ENCODE measurements at regions not wholly inside any gene's neighbourhood (a gene's known extent, or its start where the extent isn't known, plus 50 kb on each side); places are given as distances from the start of the nearest gene placed in this dataset.
"Not testable (repeated sequence)": the region's sequence is repeated elsewhere in the genome, so short reads cannot be mapped to it uniquely, and the experiment has no call there.

DNA sequence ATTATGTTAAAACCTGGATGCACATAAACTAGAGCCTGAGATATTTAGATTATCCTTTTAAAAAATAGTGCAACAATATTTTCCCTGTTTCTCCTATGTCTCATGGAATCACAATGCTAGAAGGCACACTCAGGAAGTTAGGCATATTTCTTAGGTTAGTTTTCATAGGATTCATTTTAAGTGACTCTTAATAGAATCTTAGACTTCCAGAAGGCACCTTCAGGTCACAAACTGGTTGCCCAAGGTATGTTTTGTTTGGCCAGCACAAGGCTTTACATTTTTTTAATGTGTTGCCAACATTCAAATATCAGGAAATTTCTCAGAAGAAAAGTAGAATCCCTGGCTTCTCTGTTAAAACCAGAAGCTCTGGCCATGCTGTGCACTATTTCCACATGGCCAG, 129.3 kb downstream of the LNPK start:
- intact Hi-C loops (cut with DNase I): no loop called here
- no peak for DNase-seq
- ATAC-seq: no peak

- intact Hi-C loops (cut with DNase I): no loop called here
- DNase-seq (no peak), ATAC-seq (peak in 1 of 2 donors; percentile 34)
Observed at GRCh38 chr2:175872005-175872348, 130.1 kb downstream of the LNPK start.

GRCh38 chr2:175871331-175872004, 130.6 kb downstream of the LNPK start:
- ATAC-seq (no peak), DNase-seq (no peak)
- intact Hi-C loops (cut with DNase I): no loop called here

GRCh38 chr2:175865716-175866115, 136.4 kb downstream of the LNPK start:
- intact Hi-C loops (cut with DNase I): no loop called here
- DNase-seq (no peak), ATAC-seq (no peak)

GRCh38 chr2:175864137-175864850, 137.8 kb downstream of the LNPK start:
- DNase-seq (no peak), ATAC-seq (no peak)
- intact Hi-C loops (cut with DNase I): no loop called here

DNA sequence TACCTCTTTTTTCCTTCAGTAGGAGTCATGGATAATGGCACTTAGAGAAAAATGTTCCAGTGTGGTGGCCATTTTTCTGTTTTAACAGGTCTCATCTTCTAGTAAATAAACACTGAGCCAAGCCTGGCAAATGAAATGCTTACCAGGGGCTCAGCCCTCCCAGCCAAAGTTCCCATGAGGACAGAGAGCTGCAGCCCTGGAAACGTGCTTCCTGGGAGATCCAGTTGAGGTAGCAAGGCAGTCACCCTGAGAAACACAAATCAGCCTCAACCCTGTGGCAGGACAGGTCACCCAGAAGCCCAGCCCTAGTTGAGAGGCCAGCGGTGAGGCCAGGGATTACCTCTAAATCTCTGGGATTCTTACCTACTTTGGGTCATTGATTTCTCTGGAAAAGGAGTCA, 140.1 kb downstream of the LNPK start:
- no peak for ATAC-seq

GRCh38 chr2:175855794-175856453, 146.1 kb downstream of the LNPK start:
- intact Hi-C loops (cut with DNase I): no loop called here
- ATAC-seq (peak; percentile 91 to 98), DNase-seq (peak; percentile 28)

More for the DNA sequence above, 140.1 kb downstream of the LNPK start:
- intact Hi-C loops (cut with DNase I): no loop called here
- DNase-seq: no peak

DNA sequence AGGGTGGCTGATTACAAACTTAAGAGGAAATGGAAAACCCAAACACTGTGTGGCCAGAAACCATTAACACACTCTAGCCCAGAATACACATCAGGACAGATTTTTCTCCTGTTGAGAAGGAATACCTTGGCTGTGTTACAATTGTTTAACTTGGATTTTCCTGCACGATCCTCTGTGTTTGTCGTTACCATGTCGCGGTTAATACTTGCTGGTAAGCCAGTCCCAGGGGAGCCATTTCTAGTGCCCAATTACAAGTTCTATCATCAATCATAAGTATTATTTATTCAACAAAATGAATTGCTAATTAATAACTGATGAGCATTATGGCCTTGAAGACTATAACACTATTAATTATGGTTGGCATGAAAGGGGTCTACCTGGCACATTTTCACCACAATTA, 146.8 kb downstream of the LNPK start:
- ATAC-seq: no peak
- intact Hi-C loops (cut with DNase I): no loop called here

GRCh38 chr2:175854665-175855064, 147.4 kb downstream of the LNPK start:
- intact Hi-C loops (cut with DNase I): no loop called here
- ATAC-seq (no peak), DNase-seq (no peak)

More for the DNA sequence above, 146.8 kb downstream of the LNPK start:
- no peak for DNase-seq

GRCh38 chr2:175854129-175854528, 147.9 kb downstream of the LNPK start:
- DNase-seq (no peak), ATAC-seq (no peak)
- intact Hi-C loops (cut with DNase I): no loop called here

- ATAC-seq (no peak), DNase-seq (no peak)
- intact Hi-C loops (cut with DNase I): no loop called here
Observed at GRCh38 chr2:175853616-175853890, 148.5 kb downstream of the LNPK start.

GRCh38 chr2:175852879-175853615, 149.0 kb downstream of the LNPK start:
- ATAC-seq (no peak), DNase-seq (no peak)
- intact Hi-C loops (cut with DNase I): no loop called here

- DNase-seq (no peak), ATAC-seq (no peak)
- intact Hi-C loops (cut with DNase I): no loop called here
Observed at GRCh38 chr2:175847128-175847527, 154.9 kb downstream of the LNPK start.

DNA sequence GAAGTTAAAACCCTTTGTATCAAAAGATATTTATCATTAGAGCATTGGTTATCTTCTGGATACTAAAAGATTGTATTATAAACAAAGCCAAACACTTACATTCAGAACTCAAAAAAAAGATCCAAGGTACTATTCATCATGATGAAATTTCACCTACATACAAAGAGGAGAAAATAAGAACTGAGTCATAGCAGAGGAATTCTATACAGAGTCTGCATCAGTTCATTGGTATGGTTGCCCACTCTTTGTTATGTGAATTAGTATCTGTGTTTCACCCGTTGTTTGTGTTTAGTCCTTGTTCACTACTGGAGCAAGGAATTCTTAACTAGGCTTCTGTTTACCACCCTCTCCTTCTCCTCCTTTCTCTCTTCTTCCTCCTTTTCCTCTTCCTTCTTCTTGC, 157.9 kb downstream of the LNPK start:
- ATAC-seq: no peak
- no peak for DNase-seq
- intact Hi-C loops (cut with DNase I): no loop called here

DNA sequence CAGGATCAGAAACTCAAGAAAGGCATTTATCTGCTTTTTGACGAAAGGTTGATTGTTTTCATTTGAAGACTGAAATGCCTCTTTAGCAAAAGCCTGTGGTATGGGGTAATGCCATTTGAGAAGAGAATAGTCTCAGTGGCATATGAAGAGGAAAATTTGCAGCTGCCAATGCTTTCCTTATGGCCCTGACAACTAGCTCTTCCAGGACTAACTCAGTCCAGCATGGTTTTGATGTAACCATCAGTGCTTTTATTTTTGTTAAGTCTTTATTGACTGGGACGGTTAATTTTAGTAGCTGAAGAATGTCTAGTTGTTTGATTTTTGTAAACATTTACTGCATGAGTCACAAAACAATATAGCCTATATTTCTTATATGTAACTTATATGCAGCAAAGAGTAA, 158.4 kb downstream of the LNPK start:
- no peak for ATAC-seq

GRCh38 chr2:175842996-175843395, 159.1 kb downstream of the LNPK start:
- no peak for ATAC-seq
- intact Hi-C loops (cut with DNase I): no loop called here
- no peak for DNase-seq

More for the DNA sequence above, 158.4 kb downstream of the LNPK start:
- DNase-seq: no peak
- intact Hi-C loops (cut with DNase I): no loop called here

- DNase-seq; intact Hi-C loops (cut with DNase I); ATAC-seq: not testable (repeated sequence)
Observed at GRCh38 chr2:175840765-175841164, 161.3 kb downstream of the LNPK start.

GRCh38 chr2:175840256-175840655, 161.8 kb downstream of the LNPK start:
- DNase-seq (no peak), ATAC-seq (no peak)
- intact Hi-C loops (cut with DNase I): no loop called here

- no peak for DNase-seq
- no peak for ATAC-seq
- intact Hi-C loops (cut with DNase I): no loop called here
Observed at GRCh38 chr2:175838979-175839378, 163.1 kb downstream of the LNPK start.

DNA sequence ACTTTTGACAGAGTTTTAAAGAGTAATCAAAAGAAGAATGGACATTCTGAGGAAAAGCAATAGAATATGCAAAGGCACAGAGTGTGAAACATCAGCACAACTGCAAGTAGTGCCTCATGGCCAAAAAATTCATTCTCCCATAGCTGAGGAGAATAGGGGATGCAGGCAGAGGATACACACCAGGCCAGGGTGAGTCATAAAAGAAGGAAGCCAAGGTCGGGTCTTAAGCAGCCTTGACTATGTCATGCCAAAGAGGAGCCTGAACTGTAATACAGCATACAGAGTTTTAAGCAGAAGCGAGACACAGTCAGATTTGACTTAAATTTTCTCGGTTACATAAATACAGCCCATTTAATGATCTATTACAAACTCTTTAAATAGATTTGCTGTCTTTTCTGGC, 165.0 kb downstream of the LNPK start:
- DNase-seq: no peak
- intact Hi-C loops (cut with DNase I): no loop called here
- ATAC-seq: peak in 1 of 2 donors; percentile 94

Data from left cardiac atrium (tissue), 4 donors.